GM21447 (cell line): ENCODE measurements at regions not wholly inside any gene's neighbourhood (a gene's known extent, or its start where the extent isn't known, plus 50 kb on each side); places are given as distances from the start of the nearest gene placed in this dataset.
A peak's percentile ranks its signal among the peaks of the same experiment; 100 is the strongest.

Experiments
- ATAC-seq: cut with Tn5 transposase; IDR thresholded peaks from one replicate; pipeline ENCODE4 v1.9.1; 2021; ENCODE audit not compliant: unreplicated experiment

- ATAC-seq, result no peak
Observed at GRCh38 chr2:147384659-147385058, 460.2 kb upstream of the ACVR2A start.

GRCh38 chr2:147382322-147382948 lies 462.4 kb upstream of the ACVR2A start:
- no peak for ATAC-seq

GRCh38 chr2:147378403-147378802 lies 466.4 kb upstream of the ACVR2A start:
- no peak for ATAC-seq

- ATAC-seq, result no peak
Observed at GRCh38 chr2:147375073-147375472, 469.8 kb upstream of the ACVR2A start.

GRCh38 chr2:147374423-147374811 lies 470.4 kb upstream of the ACVR2A start:
- ATAC-seq, result no peak

- no peak for ATAC-seq
Observed at GRCh38 chr2:147373800-147374422, 470.9 kb upstream of the ACVR2A start.

GRCh38 chr2:147368306-147368705 lies 476.5 kb upstream of the ACVR2A start:
- ATAC-seq, result no peak

GRCh38 chr2:147366279-147366678 lies 478.6 kb upstream of the ACVR2A start:
- no peak for ATAC-seq

GRCh38 chr2:147365622-147366021 lies 479.2 kb upstream of the ACVR2A start:
- no peak for ATAC-seq

- ATAC-seq, result peak; percentile 58
Observed at GRCh38 chr2:147364597-147364996, 480.2 kb upstream of the ACVR2A start.

GRCh38 chr2:147363181-147363580 lies 481.6 kb upstream of the ACVR2A start:
- ATAC-seq, result no peak

GRCh38 chr2:147358375-147358774 lies 486.5 kb upstream of the ACVR2A start:
- ATAC-seq, result no peak

GRCh38 chr2:147356157-147356556 lies 488.7 kb upstream of the ACVR2A start:
- no peak for ATAC-seq

GRCh38 chr2:147355706-147356105 lies 489.1 kb upstream of the ACVR2A start:
- no peak for ATAC-seq

GRCh38 chr2:147353072-147353381 lies 491.8 kb upstream of the ACVR2A start:
- ATAC-seq, result no peak

- no peak for ATAC-seq
Observed at GRCh38 chr2:147352264-147353071, 492.4 kb upstream of the ACVR2A start.

GRCh38 chr2:147351784-147352183 lies 493.0 kb upstream of the ACVR2A start:
- ATAC-seq, result no peak

GRCh38 chr2:147348931-147349555 lies 495.8 kb upstream of the ACVR2A start:
- no peak for ATAC-seq

GRCh38 chr2:147346142-147346541 lies 498.7 kb upstream of the ACVR2A start:
- no peak for ATAC-seq

- no peak for ATAC-seq
Observed at GRCh38 chr2:147345246-147345645, 499.6 kb upstream of the ACVR2A start.

- no peak for ATAC-seq
Observed at GRCh38 chr2:147342329-147342728, 502.5 kb upstream of the ACVR2A start.
